SK-N-SH (cell line): ENCODE measurements at regions not wholly inside any gene's neighbourhood (a gene's known extent, or its start where the extent isn't known, plus 50 kb on each side); places are given as distances from the start of the nearest gene placed in this dataset.

Experiments used
- CTCF ChIA-PET: fragments of 300-600, 350-600 bp; formaldehyde crosslinking; extraction: SDS; loops from one replicate; lab custom pipeline; 2021; lab: Yijun Ruan, JAX
- POLR2A ChIA-PET: fragments of 350-600 bp; sonication (Branson Sonifier 250); formaldehyde crosslinking; extraction: SDS; loops from one replicate; lab custom pipeline; 2020; ENCODE audit warnings: antibody characterized with exemption, inconsistent platforms; lab: Yijun Ruan, JAX
- DNase-seq: peaks from one replicate; pipeline ENCODE4 v3.0.0; 2012
- H2AFZ ChIP-seq: fragments of 200-600 bp; sonication (generic); 2 replicates; pipeline ENCODE4 v1.8.1; 2016; ENCODE audit warnings: antibody characterized with exemption, mild to moderate bottlenecking, low read depth
- H3F3A ChIP-seq: fragments of 200-600 bp; sonication (generic); replicated peaks from 2 replicates; pipeline ENCODE3; 2016; ENCODE audit warnings: antibody characterized with exemption, mild to moderate bottlenecking; ENCODE audit not compliant: insufficient read depth
- H3K27ac ChIP-seq, 2 experiments: fragments of 200-500 bp in 1 of 2; fragments of 200-600 bp in 1 of 2; sonication (Bioruptor generic) in 1 of 2; sonication (generic), shearing (Covaris generic) in 1 of 2; 2 replicates each; pipeline versions ENCODE4 v1.5.1 to v1.6.1; 2014 to 2016; ENCODE audit warnings: low read depth in 2 of 2, inconsistent platforms in 1 of 2, low read length in 1 of 2, mild to moderate bottlenecking in 1 of 2, mixed read lengths in 1 of 2
- H3K27me3 ChIP-seq: fragments of 200-600 bp; sonication (generic), shearing (Covaris generic); 2 replicates; pipeline ENCODE4 v1.6.1; 2016; ENCODE audit warnings: mixed run types; ENCODE audit not compliant: insufficient read depth
- H3K36me3 ChIP-seq, 2 experiments: fragments of 200-500 bp in 1 of 2; fragments of 200-600 bp in 1 of 2; sonication (Bioruptor generic) in 1 of 2; sonication (generic) in 1 of 2; replicated peaks in 1 of 2; 2 replicates each; pipeline versions ENCODE3 to v1.5.1; 2014 to 2016; ENCODE audit warnings: low read length in 1 of 2, mild to moderate bottlenecking in 1 of 2; ENCODE audit not compliant: insufficient read depth in 2 of 2, control insufficient read depth in 1 of 2
- H3K4me1 ChIP-seq, 2 experiments: fragments of 200-500 bp in 1 of 2; fragments of 200-600 bp in 1 of 2; sonication (Bioruptor generic) in 1 of 2; sonication (generic), shearing (Covaris generic) in 1 of 2; 2 replicates each; pipeline versions ENCODE4 v1.5.1 to v1.6.1; 2014 to 2016; ENCODE audit warnings: low read depth in 1 of 2, low read length in 1 of 2, mixed run types in 1 of 2; ENCODE audit not compliant: insufficient read depth in 2 of 2, control insufficient read depth in 1 of 2
- H3K4me2 ChIP-seq: fragments of 200-600 bp; sonication (generic), shearing (Covaris generic); 2 replicates; pipeline ENCODE4 v1.6.1; 2017; ENCODE audit warnings: mixed run types
- H3K4me3 ChIP-seq, 2 experiments: fragments of 200-500 bp in 1 of 2; fragments of 200-600 bp in 1 of 2; sonication (Bioruptor generic) in 1 of 2; sonication (generic), shearing (Covaris generic) in 1 of 2; 2 replicates each; pipeline versions ENCODE4 v1.5.1 to v1.8.1; 2014 to 2016; ENCODE audit warnings: low read depth in 2 of 2, inconsistent platforms in 1 of 2, low read length in 1 of 2, mild to moderate bottlenecking in 1 of 2, mixed read lengths in 1 of 2, moderate library complexity in 1 of 2
- H3K79me2 ChIP-seq: fragments of 200-600 bp; sonication (generic); 2 replicates; pipeline ENCODE4 v1.8.1; 2017; ENCODE audit warnings: mild to moderate bottlenecking; ENCODE audit not compliant: insufficient read depth
- H3K9ac ChIP-seq: fragments of 200-600 bp; sonication (generic); 2 replicates; pipeline ENCODE4 v1.6.1; 2017; ENCODE audit warnings: mixed run types
- H3K9me2 ChIP-seq: fragments of 200-600 bp; sonication (generic); 2 replicates; pipeline ENCODE4 v1.6.1; 2017; ENCODE audit warnings: mixed run types
- H3K9me3 ChIP-seq: fragments of 200-600 bp; sonication (generic); 2 replicates; pipeline ENCODE4 v1.6.1; 2017; ENCODE audit warnings: mixed run types, mild to moderate bottlenecking, moderate library complexity
- H4K20me1 ChIP-seq: fragments of 200-600 bp; sonication (generic); 2 replicates; pipeline ENCODE4 v1.6.1; 2017; ENCODE audit warnings: mild to moderate bottlenecking, mixed run types; ENCODE audit not compliant: insufficient read depth
- EP300 ChIP-seq, 2 experiments: IDR thresholded peaks; 2 replicates each; pipeline versions ENCODE4 v1.4.0 to v1.6.1; 2012; ENCODE audit warnings: borderline replicate concordance in 1 of 2, low read depth in 1 of 2, low read length in 1 of 2
- FOXM1 ChIP-seq: IDR thresholded peaks from 2 replicates; pipeline ENCODE4 v1.4.0; 2012; ENCODE audit warnings: low read depth, mild to moderate bottlenecking
- JUND ChIP-seq: IDR thresholded peaks from 2 replicates; pipeline ENCODE4 v1.4.0; 2012
- RAD21 ChIP-seq: IDR thresholded peaks from 2 replicates; pipeline ENCODE4 v1.6.1; 2012; ENCODE audit warnings: mild to moderate bottlenecking, low read length
- RCOR1 ChIP-seq: fragments of 150-350 bp; IDR thresholded peaks from 2 replicates; pipeline ENCODE4 v1.6.1; 2017; ENCODE audit warnings: antibody characterized with exemption, low read length
- SMC3 ChIP-seq: IDR thresholded peaks from 2 replicates; pipeline ENCODE4 v1.6.1; 2012; ENCODE audit warnings: low read depth, low read length, improper control_type of control experiment
- TAF1 ChIP-seq: IDR thresholded peaks from 2 replicates; pipeline ENCODE4 v1.6.1; 2012; ENCODE audit warnings: low read depth, mild to moderate bottlenecking, low read length, moderate library complexity, borderline replicate concordance
- USF2 ChIP-seq: fragments of 150-350 bp; IDR thresholded peaks from 2 replicates; pipeline ENCODE4 v1.6.1; 2017; ENCODE audit warnings: antibody characterized with exemption, low read length, low read depth, borderline replicate concordance
- WGBS: methylation state at CpG from one replicate; pipeline ENCODE4 v1.1.6; 2017; ENCODE audit warnings: low lambda C conversion rate; 5-methylcytosine and 5-hydroxymethylcytosine counted together
- TF ChIP-seq, protein P1 (sequence below): IDR thresholded peaks from 2 replicates; pipeline ENCODE4 v1.4.0; 2012; ENCODE audit warnings: low read depth, borderline replicate concordance
- TF ChIP-seq, protein P2 (sequence below): fragments of 200-600 bp; sonication (generic); IDR thresholded peaks from 2 replicates; pipeline ENCODE4 v1.6.1; 2017; ENCODE audit warnings: antibody characterized with exemption, mild to moderate bottlenecking, moderate library complexity

- Histone ChIP-seq H4K20me1 (no peaks in the 10 kb centered on the region), H3K79me2 (no peaks in the 10 kb centered on the region)
- no peak for TF ChIP-seq FOXM1
- no peak for TF ChIP-seq SMC3
- no peak for TF ChIP-seq USF2
- TF ChIP-seq, protein P1, sequence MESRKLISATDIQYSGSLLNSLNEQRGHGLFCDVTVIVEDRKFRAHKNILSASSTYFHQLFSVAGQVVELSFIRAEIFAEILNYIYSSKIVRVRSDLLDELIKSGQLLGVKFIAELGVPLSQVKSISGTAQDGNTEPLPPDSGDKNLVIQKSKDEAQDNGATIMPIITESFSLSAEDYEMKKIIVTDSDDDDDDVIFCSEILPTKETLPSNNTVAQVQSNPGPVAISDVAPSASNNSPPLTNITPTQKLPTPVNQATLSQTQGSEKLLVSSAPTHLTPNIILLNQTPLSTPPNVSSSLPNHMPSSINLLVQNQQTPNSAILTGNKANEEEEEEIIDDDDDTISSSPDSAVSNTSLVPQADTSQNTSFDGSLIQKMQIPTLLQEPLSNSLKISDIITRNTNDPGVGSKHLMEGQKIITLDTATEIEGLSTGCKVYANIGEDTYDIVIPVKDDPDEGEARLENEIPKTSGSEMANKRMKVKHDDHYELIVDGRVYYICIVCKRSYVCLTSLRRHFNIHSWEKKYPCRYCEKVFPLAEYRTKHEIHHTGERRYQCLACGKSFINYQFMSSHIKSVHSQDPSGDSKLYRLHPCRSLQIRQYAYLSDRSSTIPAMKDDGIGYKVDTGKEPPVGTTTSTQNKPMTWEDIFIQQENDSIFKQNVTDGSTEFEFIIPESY, result no peak
- no peak for TF ChIP-seq TAF1
- TF ChIP-seq EP300 (IDR thresholded peaks at IDR 0.05; ENCODE audit: borderline replicate concordance in 1 of 2, low read depth in 1 of 2, low read length in 1 of 2), result no peak
- TF ChIP-seq JUND, result no peak
- TF ChIP-seq, all 33 proteins: peak for 0
- H2AFZ ChIP-seq, result no peak overlapping the region
- no peak overlapping the region for H3K27ac ChIP-seq
- no peaks in the 10 kb centered on the region for H3K36me3 ChIP-seq
- H3K9me2 ChIP-seq, result no peaks in the 10 kb centered on the region
- no peaks in the 10 kb centered on the region for H3K9me3 ChIP-seq
- no peak for DNase-seq
- no peaks in the 10 kb centered on the region; the same call in 1 of the 2 replicates for H3K27me3 ChIP-seq
- H3K4me2 ChIP-seq, result no peak overlapping the region
- H3K9ac ChIP-seq, result no peak overlapping the region
- ChIA-PET POLR2A (no interaction called here), CTCF (no interaction called here)
- H3F3A ChIP-seq, result no peaks in the 10 kb centered on the region
- WGBS, result 2% methylated on average over 3 of the region's 3 CpGs
- no peaks in the 10 kb centered on the region for H3K4me1 ChIP-seq
- H3K4me3 ChIP-seq, result no peak overlapping the region
Measured at GRCh38 chr5:86951761-86952160, 315.9 kb upstream of the RASA1 start.

- no peak for TF ChIP-seq RCOR1
- 0% methylated on average over 1 of the region's 1 CpG for WGBS
- no peaks in the 10 kb centered on the region for H3K9me3 ChIP-seq
- H3K9ac ChIP-seq, result no peak overlapping the region
- H3K36me3 ChIP-seq, result no peaks in the 10 kb centered on the region
- H3K27ac ChIP-seq, result no peak overlapping the region
- H2AFZ ChIP-seq, result no peak overlapping the region
- POLR2A ChIA-PET, result no interaction called here
- 0 out of 4 replicates have a peak, but pooled peaks cover 0 to 4% of the 10 kb centered on the region in 2 experiments for H3K4me1 ChIP-seq
- H4K20me1 ChIP-seq, result no peaks in the 10 kb centered on the region
- no peaks in the 10 kb centered on the region for H3K79me2 ChIP-seq
- CTCF ChIA-PET, result no interaction called here
- H3F3A ChIP-seq, result no peaks in the 10 kb centered on the region
- no peak for DNase-seq
- H3K27me3 ChIP-seq, result peaks cover 12% of the 10 kb centered on the region
- H3K9me2 ChIP-seq, result no peaks in the 10 kb centered on the region
- H3K4me3 ChIP-seq, result no peak overlapping the region
- no peak overlapping the region for H3K4me2 ChIP-seq
Measured at GRCh38 chr5:86964889-86965288, 302.8 kb upstream of the RASA1 start.

DNA sequence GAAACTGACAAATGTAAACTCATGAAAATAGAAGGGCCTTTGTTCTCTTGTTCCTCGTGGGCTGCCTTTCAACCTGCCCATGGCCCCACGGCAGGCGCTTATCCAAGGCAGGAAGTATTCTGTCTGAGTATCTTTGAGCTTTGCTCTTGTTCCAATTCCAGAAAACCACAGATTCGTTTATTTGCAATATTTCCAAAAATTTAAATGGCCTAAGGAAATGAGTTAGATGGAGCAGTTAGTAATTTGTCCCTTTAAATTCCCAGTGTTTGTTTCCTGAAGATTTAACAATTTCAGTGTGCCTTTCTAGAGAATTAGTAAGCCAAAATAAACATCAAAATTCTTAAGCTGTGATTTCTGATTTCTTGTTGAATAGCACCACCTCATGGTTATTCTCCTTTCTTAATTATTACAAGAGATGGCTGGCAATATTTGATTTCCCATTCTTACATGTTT is 299.4 kb upstream of the RASA1 start:
- WGBS, result 0% methylated on average over 4 of the region's 4 CpGs
- TF ChIP-seq, protein P2, sequence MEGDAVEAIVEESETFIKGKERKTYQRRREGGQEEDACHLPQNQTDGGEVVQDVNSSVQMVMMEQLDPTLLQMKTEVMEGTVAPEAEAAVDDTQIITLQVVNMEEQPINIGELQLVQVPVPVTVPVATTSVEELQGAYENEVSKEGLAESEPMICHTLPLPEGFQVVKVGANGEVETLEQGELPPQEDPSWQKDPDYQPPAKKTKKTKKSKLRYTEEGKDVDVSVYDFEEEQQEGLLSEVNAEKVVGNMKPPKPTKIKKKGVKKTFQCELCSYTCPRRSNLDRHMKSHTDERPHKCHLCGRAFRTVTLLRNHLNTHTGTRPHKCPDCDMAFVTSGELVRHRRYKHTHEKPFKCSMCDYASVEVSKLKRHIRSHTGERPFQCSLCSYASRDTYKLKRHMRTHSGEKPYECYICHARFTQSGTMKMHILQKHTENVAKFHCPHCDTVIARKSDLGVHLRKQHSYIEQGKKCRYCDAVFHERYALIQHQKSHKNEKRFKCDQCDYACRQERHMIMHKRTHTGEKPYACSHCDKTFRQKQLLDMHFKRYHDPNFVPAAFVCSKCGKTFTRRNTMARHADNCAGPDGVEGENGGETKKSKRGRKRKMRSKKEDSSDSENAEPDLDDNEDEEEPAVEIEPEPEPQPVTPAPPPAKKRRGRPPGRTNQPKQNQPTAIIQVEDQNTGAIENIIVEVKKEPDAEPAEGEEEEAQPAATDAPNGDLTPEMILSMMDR, result peak; percentile 57
- TF ChIP-seq SMC3 (no peak), RAD21 (peak; percentile 57), RCOR1 (no peak)
- Histone ChIP-seq H3K36me3 (no peaks in the 10 kb centered on the region), H2AFZ (no peak overlapping the region), H3K27ac (no peak overlapping the region), H3K9me3 (no peaks in the 10 kb centered on the region), H4K20me1 (no peaks in the 10 kb centered on the region), H3K9me2 (no peaks in the 10 kb centered on the region), H3K79me2 (no peaks in the 10 kb centered on the region), H3K27me3 (peaks cover 12% of the 10 kb centered on the region), H3K4me2 (peak overlapping the region; percentile 42; the same call in 1 of the 2 replicates), H3K4me1 (0 out of 4 replicates have a peak, but pooled peaks cover 0 to 4% of the 10 kb centered on the region in 2 experiments), H3K4me3 (no peak overlapping the region), H3K9ac (no peak overlapping the region), H3F3A (no peaks in the 10 kb centered on the region)
- peak; percentile 0 for DNase-seq
- CTCF ChIA-PET, result interaction anchor here (0.6 to 1.7 kb wide), 4 partner anchors 16 to 91 kb away, joined by 3 to 6 read pairs (median 4); no protein-coding TSS in a partner anchor
- POLR2A ChIA-PET, result no interaction called here
